ENCODE measurements at regions not wholly inside any gene's neighbourhood (a gene's known extent, or its start where the extent isn't known, plus 50 kb on each side); places are given as distances from the start of the nearest gene placed in this dataset.

- H3K27me3 Mint-ChIP-seq (ENCODE audit: insufficient read depth, low read depth) = peaks cover 3% of the 10 kb centered on the region
Observed at GRCh38 chr12:25811656-25812126, 146.8 kb upstream of the RASSF8 start.

GRCh38 chr12:25812295-25812694 is 146.2 kb upstream of the RASSF8 start:
- H3K4me2 ChIP-seq = no peak overlapping the region
- no peak overlapping the region for H3K9ac ChIP-seq
- no peak for DNase-seq (ENCODE audit: low spot score)
- H3K27me3 ChIP-seq = no peaks in the 10 kb centered on the region
- no peaks in the 10 kb centered on the region for H3K9me3 ChIP-seq (ENCODE audit: low read depth)
- H3K79me2 ChIP-seq (ENCODE audit: low read depth) = no peaks in the 10 kb centered on the region
- Mint-ChIP-seq H3K36me3 (no peaks in the 10 kb centered on the region), H3K27ac (no peak overlapping the region), H3K4me1 (no peaks in the 10 kb centered on the region), H3K27me3 (ENCODE audit: insufficient read depth, low read depth) (peaks cover 3% of the 10 kb centered on the region), H3K4me3 (no peak overlapping the region), H3K9me3 (peaks cover 2% of the 10 kb centered on the region)
- H4K20me1 ChIP-seq (ENCODE audit: low read depth) = no peaks in the 10 kb centered on the region
- H3F3A ChIP-seq (ENCODE audit: low read depth) = no peaks in the 10 kb centered on the region
- no peak overlapping the region for H3K27ac ChIP-seq
- H3K36me3 ChIP-seq = no peaks in the 10 kb centered on the region
- TF ChIP-seq EZH2 (IDR thresholded peaks at IDR 0.05) = no peak
- TF ChIP-seq EZH2phosphoT487 (IDR thresholded peaks at IDR 0.05) = no peak
- no peak for TF ChIP-seq CTCF (IDR thresholded peaks at IDR 0.05)
- no peak overlapping the region for H3K4me3 ChIP-seq
- H3K4me1 ChIP-seq = no peaks in the 10 kb centered on the region
- H2AFZ ChIP-seq (replicated peaks) = no peak overlapping the region

More at GRCh38 chr12:25811656-25812126, 146.8 kb upstream of the RASSF8 start:
- H3K27ac Mint-ChIP-seq = no peak overlapping the region
- H2AFZ ChIP-seq (replicated peaks) = no peak overlapping the region
- H4K20me1 ChIP-seq (ENCODE audit: low read depth) = no peaks in the 10 kb centered on the region
- H3K4me3 Mint-ChIP-seq = no peak overlapping the region
- peaks cover 2% of the 10 kb centered on the region for H3K9me3 Mint-ChIP-seq
- no peaks in the 10 kb centered on the region for H3K9me3 ChIP-seq (ENCODE audit: low read depth)
- H3K9ac ChIP-seq = no peak overlapping the region
- H3K27ac ChIP-seq = no peak overlapping the region
- H3K4me1 Mint-ChIP-seq = no peaks in the 10 kb centered on the region
- no peaks in the 10 kb centered on the region for H3K36me3 Mint-ChIP-seq
- H3K4me1 ChIP-seq = no peaks in the 10 kb centered on the region
- H3K4me2 ChIP-seq = no peak overlapping the region
- no peaks in the 10 kb centered on the region for H3F3A ChIP-seq (ENCODE audit: low read depth)
- H3K4me3 ChIP-seq = no peak overlapping the region
- H3K27me3 ChIP-seq = no peaks in the 10 kb centered on the region
- no peak for DNase-seq (ENCODE audit: low spot score)
- H3K79me2 ChIP-seq (ENCODE audit: low read depth) = no peaks in the 10 kb centered on the region
- no peak for TF ChIP-seq CTCF (IDR thresholded peaks at IDR 0.05)
- no peak for TF ChIP-seq EZH2 (IDR thresholded peaks at IDR 0.05)
- TF ChIP-seq EZH2phosphoT487 (IDR thresholded peaks at IDR 0.05) = no peak
- no peaks in the 10 kb centered on the region for H3K36me3 ChIP-seq

GRCh38 chr12:25813843-25814242 is 144.6 kb upstream of the RASSF8 start:
- Histone ChIP-seq H3K36me3 (no peaks in the 10 kb centered on the region), H3K27ac (no peak overlapping the region), H3K9me3 (ENCODE audit: low read depth) (no peaks in the 10 kb centered on the region), H3K4me1 (no peaks in the 10 kb centered on the region), H2AFZ (replicated peaks) (no peak overlapping the region), H3F3A (ENCODE audit: low read depth) (no peaks in the 10 kb centered on the region), H3K4me2 (no peak overlapping the region), H3K27me3 (no peaks in the 10 kb centered on the region), H3K79me2 (ENCODE audit: low read depth) (no peaks in the 10 kb centered on the region), H3K9ac (no peak overlapping the region), H4K20me1 (ENCODE audit: low read depth) (no peaks in the 10 kb centered on the region), H3K4me3 (no peak overlapping the region)
- Mint-ChIP-seq H3K4me1 (no peaks in the 10 kb centered on the region), H3K27me3 (ENCODE audit: insufficient read depth, low read depth) (no peaks in the 10 kb centered on the region), H3K4me3 (no peak overlapping the region), H3K9me3 (no peaks in the 10 kb centered on the region), H3K36me3 (no peaks in the 10 kb centered on the region), H3K27ac (no peak overlapping the region)
- DNase-seq (ENCODE audit: low spot score) = no peak
- TF ChIP-seq EZH2 (IDR thresholded peaks at IDR 0.05) (no peak), EZH2phosphoT487 (IDR thresholded peaks at IDR 0.05) (no peak), CTCF (IDR thresholded peaks at IDR 0.05) (no peak)

Data from neural progenitor cell (in vitro differentiated cells).